ENCODE measurements at regions not wholly inside any gene's neighbourhood (a gene's known extent, or its start where the extent isn't known, plus 50 kb on each side); places are given as distances from the start of the nearest gene placed in this dataset.
"Not testable (repeated sequence)": the region's sequence is repeated elsewhere in the genome, so short reads cannot be mapped to it uniquely, and the experiment has no call there.

- H3K4me3 ChIP-seq: no peak overlapping the region
- H3K9me3 ChIP-seq (replicated peaks): no peaks in the 10 kb centered on the region
- H3K27me3 ChIP-seq: no peaks in the 10 kb centered on the region
- H3K27ac ChIP-seq: no peak overlapping the region
- peak; percentile 7 to 13 for DNase-seq
- H3K4me1 ChIP-seq: no peaks in the 10 kb centered on the region
- H3K36me3 ChIP-seq: no peaks in the 10 kb centered on the region
These were observed 163.6 kb upstream of the PRICKLE2 start for GRCh38 chr3:64388886-64389285.

- Histone ChIP-seq H3K9me3 (replicated peaks) (no peaks in the 10 kb centered on the region), H3K27ac (no peak overlapping the region), H3K27me3 (no peaks in the 10 kb centered on the region), H3K4me1 (no peaks in the 10 kb centered on the region), H3K36me3 (no peaks in the 10 kb centered on the region), H3K4me3 (no peak overlapping the region)
- no peak for DNase-seq
These were observed 162.4 kb upstream of the PRICKLE2 start for GRCh38 chr3:64387688-64388087.

GRCh38 chr3:64385277-64385676 is 160.0 kb upstream of the PRICKLE2 start:
- Histone ChIP-seq H3K4me1 (no peaks in the 10 kb centered on the region), H3K36me3 (no peaks in the 10 kb centered on the region), H3K4me3 (no peak overlapping the region), H3K9me3 (replicated peaks) (no peaks in the 10 kb centered on the region), H3K27me3 (no peaks in the 10 kb centered on the region), H3K27ac (no peak overlapping the region)
- DNase-seq: peak in 1 of 2 experiments; percentile 6

GRCh38 chr3:64384561-64384960 is 159.3 kb upstream of the PRICKLE2 start:
- no peaks in the 10 kb centered on the region for H3K9me3 ChIP-seq (replicated peaks)
- no peak overlapping the region for H3K4me3 ChIP-seq
- no peaks in the 10 kb centered on the region for H3K36me3 ChIP-seq
- no peaks in the 10 kb centered on the region for H3K4me1 ChIP-seq
- no peaks in the 10 kb centered on the region for H3K27me3 ChIP-seq
- DNase-seq: no peak
- H3K27ac ChIP-seq: no peak overlapping the region

GRCh38 chr3:64382153-64382552 is 156.9 kb upstream of the PRICKLE2 start:
- Histone ChIP-seq H3K9me3 (replicated peaks) (no peaks in the 10 kb centered on the region), H3K27ac (no peak overlapping the region), H3K4me1 (no peaks in the 10 kb centered on the region), H3K4me3 (no peak overlapping the region), H3K36me3 (no peaks in the 10 kb centered on the region), H3K27me3 (no peaks in the 10 kb centered on the region)
- no peak for DNase-seq

- Histone ChIP-seq H3K9me3 (replicated peaks) (no peaks in the 10 kb centered on the region), H3K4me1 (no peaks in the 10 kb centered on the region), H3K4me3 (no peak overlapping the region), H3K27ac (no peak overlapping the region), H3K36me3 (no peaks in the 10 kb centered on the region), H3K27me3 (no peaks in the 10 kb centered on the region)
- DNase-seq: no peak
These were observed 156.1 kb upstream of the PRICKLE2 start for GRCh38 chr3:64381367-64381766.

- Histone ChIP-seq H3K36me3 (no peaks in the 10 kb centered on the region), H3K4me1 (no peaks in the 10 kb centered on the region), H3K9me3 (replicated peaks) (no peaks in the 10 kb centered on the region), H3K4me3 (no peak overlapping the region), H3K27ac (no peak overlapping the region), H3K27me3 (no peaks in the 10 kb centered on the region)
- DNase-seq: no peak
These were observed 155.3 kb upstream of the PRICKLE2 start for GRCh38 chr3:64380546-64380945.

GRCh38 chr3:64379221-64379620 is 154.0 kb upstream of the PRICKLE2 start:
- H3K36me3 ChIP-seq: no peaks in the 10 kb centered on the region
- no peak overlapping the region for H3K27ac ChIP-seq
- H3K9me3 ChIP-seq (replicated peaks): no peaks in the 10 kb centered on the region
- DNase-seq: no peak
- H3K27me3 ChIP-seq: no peaks in the 10 kb centered on the region
- no peaks in the 10 kb centered on the region for H3K4me1 ChIP-seq
- no peak overlapping the region for H3K4me3 ChIP-seq

- no peak for DNase-seq
- Histone ChIP-seq H3K4me3 (no peak overlapping the region), H3K9me3 (replicated peaks) (no peaks in the 10 kb centered on the region), H3K4me1 (no peaks in the 10 kb centered on the region), H3K27me3 (no peaks in the 10 kb centered on the region), H3K27ac (no peak overlapping the region), H3K36me3 (no peaks in the 10 kb centered on the region)
These were observed 152.7 kb upstream of the PRICKLE2 start for GRCh38 chr3:64377942-64378341.

- Histone ChIP-seq H3K27ac (no peak overlapping the region), H3K36me3 (no peaks in the 10 kb centered on the region), H3K9me3 (replicated peaks) (no peaks in the 10 kb centered on the region), H3K4me3 (no peak overlapping the region), H3K27me3 (no peaks in the 10 kb centered on the region), H3K4me1 (no peaks in the 10 kb centered on the region)
- no peak for DNase-seq
These were observed 150.5 kb upstream of the PRICKLE2 start for GRCh38 chr3:64375737-64376136.

GRCh38 chr3:64369390-64369789 is 144.1 kb upstream of the PRICKLE2 start:
- no peaks in the 10 kb centered on the region for H3K4me1 ChIP-seq
- no peak overlapping the region for H3K27ac ChIP-seq
- H3K4me3 ChIP-seq: no peak overlapping the region
- no peaks in the 10 kb centered on the region for H3K36me3 ChIP-seq
- DNase-seq: no peak
- no peaks in the 10 kb centered on the region for H3K9me3 ChIP-seq (replicated peaks)
- H3K27me3 ChIP-seq: no peaks in the 10 kb centered on the region

- DNase-seq: peak; percentile 16 to 36
- Histone ChIP-seq H3K4me1 (no peaks in the 10 kb centered on the region), H3K9me3 (replicated peaks) (no peaks in the 10 kb centered on the region), H3K36me3 (no peaks in the 10 kb centered on the region), H3K27ac (no peak overlapping the region), H3K4me3 (no peak overlapping the region), H3K27me3 (no peaks in the 10 kb centered on the region)
These were observed 143.2 kb upstream of the PRICKLE2 start for GRCh38 chr3:64368257-64369020.

- Histone ChIP-seq H3K27me3 (no peaks in the 10 kb centered on the region), H3K36me3 (no peaks in the 10 kb centered on the region), H3K9me3 (replicated peaks) (no peaks in the 10 kb centered on the region), H3K4me1 (no peaks in the 10 kb centered on the region), H3K4me3 (no peak overlapping the region), H3K27ac (no peak overlapping the region)
- DNase-seq: no peak
These were observed 140.6 kb upstream of the PRICKLE2 start for GRCh38 chr3:64365877-64366276.

GRCh38 chr3:64363842-64364241 is 138.6 kb upstream of the PRICKLE2 start:
- Histone ChIP-seq H3K4me3 (no peak overlapping the region), H3K27me3 (no peaks in the 10 kb centered on the region), H3K9me3 (replicated peaks) (no peaks in the 10 kb centered on the region), H3K36me3 (no peaks in the 10 kb centered on the region), H3K4me1 (no peaks in the 10 kb centered on the region), H3K27ac (no peak overlapping the region)
- DNase-seq: no peak

GRCh38 chr3:64361962-64362735 is 136.9 kb upstream of the PRICKLE2 start:
- no peaks in the 10 kb centered on the region for H3K4me1 ChIP-seq
- H3K27ac ChIP-seq: no peak overlapping the region
- H3K36me3 ChIP-seq: no peaks in the 10 kb centered on the region
- DNase-seq: no peak
- no peaks in the 10 kb centered on the region for H3K9me3 ChIP-seq (replicated peaks)
- no peaks in the 10 kb centered on the region for H3K27me3 ChIP-seq
- H3K4me3 ChIP-seq: no peak overlapping the region

- DNase-seq; H3K27me3 ChIP-seq; H3K36me3 ChIP-seq; H3K9me3 ChIP-seq (replicated peaks); H3K27ac ChIP-seq; H3K4me3 ChIP-seq; H3K4me1 ChIP-seq: not testable (repeated sequence)
These were observed 135.8 kb upstream of the PRICKLE2 start for GRCh38 chr3:64361036-64361435.
